Parathyroid adenoma (tissue), 2 donors: ENCODE measurements at regions not wholly inside any gene's neighbourhood (a gene's known extent, or its start where the extent isn't known, plus 50 kb on each side); places are given as distances from the start of the nearest gene placed in this dataset.

ENCODE experiments used
- H2AFZ ChIP-seq: fragments of 300-600 bp; sonication (generic); one replicate; pipeline ENCODE4 v1.7.0; 2017; ENCODE audit warnings: antibody characterized with exemption, mild to moderate bottlenecking
- H3K27ac ChIP-seq: fragments of 300-600 bp; sonication (generic); one replicate; pipeline ENCODE4 v1.7.0; 2017
- H3K27me3 ChIP-seq: fragments of 300-600 bp; sonication (generic); one replicate; pipeline ENCODE4 v1.7.0; 2017; ENCODE audit warnings: low read length; ENCODE audit not compliant: control insufficient read depth, insufficient read depth
- H3K36me3 ChIP-seq: fragments of 300-600 bp; sonication (generic); one replicate; pipeline ENCODE4 v1.7.0; 2017; ENCODE audit warnings: low read length; ENCODE audit not compliant: control insufficient read depth, insufficient read depth
- H3K4me1 ChIP-seq: fragments of 300-600 bp; sonication (generic); one replicate; pipeline ENCODE4 v1.7.0; 2017; ENCODE audit warnings: control low read depth
- H3K4me2 ChIP-seq: fragments of 300-600 bp; sonication (generic); one replicate; pipeline ENCODE4 v1.7.0; 2017; ENCODE audit warnings: low read length
- H3K4me3 ChIP-seq: fragments of 300-600 bp; sonication (generic); one replicate; pipeline ENCODE4 v1.7.0; 2017; ENCODE audit warnings: low read depth, low read length
- H3K79me2 ChIP-seq: fragments of 300-600 bp; sonication (generic); one replicate; pipeline ENCODE4 v1.7.0; 2017; ENCODE audit warnings: control low read depth
- H3K9ac ChIP-seq: fragments of 300-600 bp; sonication (generic); one replicate; pipeline ENCODE4 v1.7.0; 2017; ENCODE audit warnings: mild to moderate bottlenecking
- H3K9me3 ChIP-seq: fragments of 300-600 bp; sonication (generic); one replicate; pipeline ENCODE4 v1.7.0; 2017; ENCODE audit warnings: low read length; ENCODE audit not compliant: control insufficient read depth
- CTCF ChIP-seq: fragments of 300-600 bp; sonication (generic); IDR thresholded peaks from one replicate; pipeline ENCODE4 v1.7.0; 2017; ENCODE audit warnings: antibody characterized with exemption, mild to moderate bottlenecking
- donor health status: primary hyperparathyroidism.

- H2AFZ ChIP-seq, result no peak overlapping the region
- no peak for TF ChIP-seq CTCF
- no peaks in the 10 kb centered on the region for H3K9me3 ChIP-seq
- H3K27me3 ChIP-seq, result no peaks in the 10 kb centered on the region
- H3K9ac ChIP-seq, result no peak overlapping the region
- no peaks in the 10 kb centered on the region for H3K79me2 ChIP-seq
- no peak overlapping the region for H3K4me3 ChIP-seq
- no peak overlapping the region for H3K4me2 ChIP-seq
- H3K27ac ChIP-seq, result no peak overlapping the region
- no peaks in the 10 kb centered on the region for H3K4me1 ChIP-seq
- H3K36me3 ChIP-seq, result no peaks in the 10 kb centered on the region
Observed at GRCh38 chr10:52551046-52551445, 221.5 kb downstream of the MBL2 start.

- Histone ChIP-seq H3K4me1 (no peaks in the 10 kb centered on the region), H3K4me2 (no peak overlapping the region)
Observed at GRCh38 chr10:52558090-52558489, 214.5 kb downstream of the MBL2 start.

GRCh38 chr10:52561322-52561721 lies 211.3 kb downstream of the MBL2 start:
- no peak overlapping the region for H3K27ac ChIP-seq
- H3K9me3 ChIP-seq, result no peaks in the 10 kb centered on the region
- no peaks in the 10 kb centered on the region for H3K27me3 ChIP-seq
- no peak overlapping the region for H3K9ac ChIP-seq
- H3K4me3 ChIP-seq, result no peak overlapping the region
- no peaks in the 10 kb centered on the region for H3K79me2 ChIP-seq
- H2AFZ ChIP-seq, result no peak overlapping the region
- no peak overlapping the region for H3K4me2 ChIP-seq
- TF ChIP-seq CTCF, result no peak
- no peaks in the 10 kb centered on the region for H3K36me3 ChIP-seq
- no peaks in the 10 kb centered on the region for H3K4me1 ChIP-seq

More at GRCh38 chr10:52558090-52558489, 214.5 kb downstream of the MBL2 start:
- Histone ChIP-seq H2AFZ (no peak overlapping the region), H3K27me3 (no peaks in the 10 kb centered on the region), H3K4me3 (no peak overlapping the region), H3K79me2 (no peaks in the 10 kb centered on the region), H3K9me3 (no peaks in the 10 kb centered on the region), H3K27ac (no peak overlapping the region), H3K36me3 (no peaks in the 10 kb centered on the region), H3K9ac (no peak overlapping the region)
- no peak for TF ChIP-seq CTCF

GRCh38 chr10:52563360-52563759 lies 209.2 kb downstream of the MBL2 start:
- Histone ChIP-seq H3K27me3 (no peaks in the 10 kb centered on the region), H3K36me3 (no peaks in the 10 kb centered on the region), H3K27ac (no peak overlapping the region), H3K4me1 (no peaks in the 10 kb centered on the region), H3K9ac (no peak overlapping the region), H3K79me2 (no peaks in the 10 kb centered on the region), H3K4me2 (no peak overlapping the region), H3K4me3 (no peak overlapping the region), H2AFZ (no peak overlapping the region), H3K9me3 (no peaks in the 10 kb centered on the region)
- TF ChIP-seq CTCF, result no peak

GRCh38 chr10:52566471-52567246 lies 205.9 kb downstream of the MBL2 start:
- H3K4me2 ChIP-seq, result no peak overlapping the region

More at GRCh38 chr10:52566471-52567246, 205.9 kb downstream of the MBL2 start:
- TF ChIP-seq CTCF, result peak; percentile 15
- Histone ChIP-seq H3K27ac (no peak overlapping the region), H3K9me3 (no peaks in the 10 kb centered on the region), H2AFZ (no peak overlapping the region), H3K36me3 (no peaks in the 10 kb centered on the region), H3K4me1 (no peaks in the 10 kb centered on the region), H3K9ac (no peak overlapping the region), H3K79me2 (no peaks in the 10 kb centered on the region), H3K4me3 (no peak overlapping the region), H3K27me3 (no peaks in the 10 kb centered on the region)
